ENCODE measurements at regions not wholly inside any gene's neighbourhood (a gene's known extent, or its start where the extent isn't known, plus 50 kb on each side); places are given as distances from the start of the nearest gene placed in this dataset.

DNA sequence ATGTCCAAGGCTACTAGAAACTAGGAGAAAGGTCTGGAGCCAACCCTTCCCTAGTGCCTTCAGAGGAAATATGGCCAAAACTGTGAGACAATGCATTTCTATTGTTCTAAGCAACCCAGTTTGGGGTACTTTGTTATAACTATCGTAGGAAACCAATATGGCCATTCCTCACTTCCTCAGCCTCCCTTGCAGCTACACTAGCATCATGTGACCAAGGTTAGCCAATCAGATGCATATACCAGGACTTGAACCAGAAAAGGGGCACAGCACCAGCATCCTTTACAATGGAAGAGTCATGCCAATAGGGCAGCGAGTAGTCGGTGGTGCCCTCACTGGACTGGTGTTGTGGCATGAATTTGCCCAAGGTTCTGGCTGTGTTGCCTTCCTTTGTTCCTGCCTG lies 464.0 kb downstream of the TMEM114 start:
- Histone ChIP-seq H3K27ac (ENCODE audit: low read depth, low read length) (no peak overlapping the region), H3K23ac (ENCODE audit: insufficient read length) (no peak overlapping the region), H3K79me2 (ENCODE audit: control insufficient read depth in 1 of 2, insufficient read depth in 2 of 2, low read length in 2 of 2) (no peaks in the 10 kb centered on the region), H4K8ac (ENCODE audit: extremely low read depth, insufficient read depth, low read length) (no peak overlapping the region), H3K4me3 (ENCODE audit: extremely low read depth in 1 of 4, insufficient read depth in 2 of 4, low read depth in 3 of 4, low read length in 4 of 4) (no peak overlapping the region), H2BK12ac (ENCODE audit: low read depth, low read length) (no peak overlapping the region), H3K18ac (ENCODE audit: extremely low read depth, low read length) (no peak overlapping the region), H2BK15ac (ENCODE audit: low read length) (no peak overlapping the region), H3K23me2 (ENCODE audit: low read depth, low read length) (no peaks in the 10 kb centered on the region), H3K36me3 (ENCODE audit: control insufficient read depth in 2 of 4, insufficient read depth in 4 of 4, low read length in 3 of 4) (no peaks in the 10 kb centered on the region), H3K56ac (replicated peaks; ENCODE audit: insufficient read length, low read depth, low read length) (no peak overlapping the region), H3K9ac (replicated peaks in 1 of 4; ENCODE audit: extremely low read depth in 1 of 4, low read depth in 3 of 4, low read length in 3 of 4) (no peak overlapping the region), H4K5ac (ENCODE audit: insufficient read length, low read depth, low read length) (no peak overlapping the region), H3K9me3 (ENCODE audit: insufficient read depth in 2 of 2, low read depth in 1 of 2, low read length in 1 of 2) (peaks cover 3 to 7% of the 10 kb centered on the region in 2 experiments; a peak in 1 of 4 replicates), H3K27me3 (replicated peaks in 1 of 4; ENCODE audit: control insufficient read depth in 3 of 4, extremely low read depth in 1 of 4, insufficient read depth in 3 of 4, low read length in 3 of 4) (no peaks in the 10 kb centered on the region), H2AFZ (ENCODE audit: low read length) (no peak overlapping the region), H4K20me1 (replicated peaks in 1 of 2; ENCODE audit: control insufficient read depth in 1 of 2, insufficient read depth in 2 of 2, low read length in 2 of 2) (no peaks in the 10 kb centered on the region), H3K4ac (replicated peaks; ENCODE audit: insufficient read length, low read depth, low read length) (no peak overlapping the region), H3K4me2 (ENCODE audit: insufficient read depth in 1 of 2, low read depth in 2 of 2, low read length in 2 of 2) (no peak overlapping the region), H3K79me1 (ENCODE audit: low read depth, low read length) (no peaks in the 10 kb centered on the region), H2AK5ac (ENCODE audit: low read depth, low read length) (no peak overlapping the region), H2BK20ac (ENCODE audit: low read length) (no peak overlapping the region), H3K4me1 (replicated peaks in 1 of 4; ENCODE audit: control insufficient read depth in 3 of 4, insufficient read depth in 4 of 4, low read length in 3 of 4) (no peaks in the 10 kb centered on the region), H2BK5ac (ENCODE audit: low read depth, low read length) (no peak overlapping the region), H4K91ac (replicated peaks; ENCODE audit: insufficient read length, low read length) (no peak overlapping the region), H3K14ac (ENCODE audit: insufficient read length) (no peak overlapping the region), H2BK120ac (replicated peaks; ENCODE audit: low read depth, low read length) (no peak overlapping the region)
- POLR2A ChIA-PET (ENCODE audit: partially characterized antibody) = no interaction called here
- DNase-seq (ENCODE audit: low read depth in 1 of 2, low spot score in 2 of 2) (no peak), FAIRE-seq (no peak)
- 93% methylated on average over 3 of the region's 3 CpGs; no CpG with 5 or more reads in 1 of the 2 experiments for WGBS, 2 experiments (ENCODE audit: extremely low coverage in 1 of 2, insufficient coverage in 1 of 2, insufficient read length in 1 of 2, insufficient replicate concordance in 2 of 2, low coverage in 1 of 2, low lambda C conversion rate in 2 of 2, missing lambda C conversion rate in 1 of 2)
- CTCF ChIA-PET (ENCODE audit: partially characterized antibody) = no interaction called here
- TF ChIP-seq, protein P1, sequence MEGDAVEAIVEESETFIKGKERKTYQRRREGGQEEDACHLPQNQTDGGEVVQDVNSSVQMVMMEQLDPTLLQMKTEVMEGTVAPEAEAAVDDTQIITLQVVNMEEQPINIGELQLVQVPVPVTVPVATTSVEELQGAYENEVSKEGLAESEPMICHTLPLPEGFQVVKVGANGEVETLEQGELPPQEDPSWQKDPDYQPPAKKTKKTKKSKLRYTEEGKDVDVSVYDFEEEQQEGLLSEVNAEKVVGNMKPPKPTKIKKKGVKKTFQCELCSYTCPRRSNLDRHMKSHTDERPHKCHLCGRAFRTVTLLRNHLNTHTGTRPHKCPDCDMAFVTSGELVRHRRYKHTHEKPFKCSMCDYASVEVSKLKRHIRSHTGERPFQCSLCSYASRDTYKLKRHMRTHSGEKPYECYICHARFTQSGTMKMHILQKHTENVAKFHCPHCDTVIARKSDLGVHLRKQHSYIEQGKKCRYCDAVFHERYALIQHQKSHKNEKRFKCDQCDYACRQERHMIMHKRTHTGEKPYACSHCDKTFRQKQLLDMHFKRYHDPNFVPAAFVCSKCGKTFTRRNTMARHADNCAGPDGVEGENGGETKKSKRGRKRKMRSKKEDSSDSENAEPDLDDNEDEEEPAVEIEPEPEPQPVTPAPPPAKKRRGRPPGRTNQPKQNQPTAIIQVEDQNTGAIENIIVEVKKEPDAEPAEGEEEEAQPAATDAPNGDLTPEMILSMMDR (IDR thresholded peaks at IDR 0.05; ENCODE audit: control extremely low read depth in 1 of 3, insufficient read depth in 1 of 3, low read depth in 1 of 3, low read length in 3 of 3) = no peak
- TF ChIP-seq KDM1A (IDR thresholded peaks at IDR 0.05; ENCODE audit: borderline replicate concordance, low read length) = no peak
- TF ChIP-seq JUN (IDR thresholded peaks at IDR 0.05; ENCODE audit: low read depth, low read length) = no peak
- TF ChIP-seq SAP30 (IDR thresholded peaks at IDR 0.05; ENCODE audit: insufficient read depth, insufficient replicate concordance, low read length) = no peak
- no peak for TF ChIP-seq EGR1 (IDR thresholded peaks at IDR 0.05; ENCODE audit: borderline replicate concordance, low read depth, low read length)
- TF ChIP-seq TBP (IDR thresholded peaks at IDR 0.05; ENCODE audit: low read depth, low read length) = no peak
- no peak for TF ChIP-seq SIRT6 (IDR thresholded peaks at IDR 0.05; ENCODE audit: low read length)
- no peak for TF ChIP-seq JUND (IDR thresholded peaks at IDR 0.05; ENCODE audit: low read length)
